ENCODE measurements at regions not wholly inside any gene's neighbourhood (a gene's known extent, or its start where the extent isn't known, plus 50 kb on each side); places are given as distances from the start of the nearest gene placed in this dataset.

DNA sequence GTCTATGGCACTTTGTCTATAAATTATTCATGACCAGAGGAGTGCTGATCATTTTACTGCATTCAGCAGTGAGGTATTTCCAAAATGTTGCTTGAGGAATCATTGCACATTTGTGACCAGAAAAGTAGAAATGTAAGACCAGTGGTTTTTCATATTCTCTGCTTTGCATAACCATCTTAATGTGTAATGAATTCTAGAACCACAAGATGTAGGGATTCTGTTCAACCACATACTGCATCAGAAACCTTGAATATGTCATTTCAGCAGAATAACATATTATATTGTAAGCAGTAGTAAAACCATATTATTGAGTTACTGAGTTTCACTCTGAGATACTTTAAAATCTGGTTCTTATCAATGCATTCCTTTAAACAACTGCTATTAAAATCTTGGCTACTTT, 1243.4 kb downstream of the MAT2B start:
- Mint-ChIP-seq H3K36me3 (no peaks in the 10 kb centered on the region), H3K27ac (no peak overlapping the region)

DNA sequence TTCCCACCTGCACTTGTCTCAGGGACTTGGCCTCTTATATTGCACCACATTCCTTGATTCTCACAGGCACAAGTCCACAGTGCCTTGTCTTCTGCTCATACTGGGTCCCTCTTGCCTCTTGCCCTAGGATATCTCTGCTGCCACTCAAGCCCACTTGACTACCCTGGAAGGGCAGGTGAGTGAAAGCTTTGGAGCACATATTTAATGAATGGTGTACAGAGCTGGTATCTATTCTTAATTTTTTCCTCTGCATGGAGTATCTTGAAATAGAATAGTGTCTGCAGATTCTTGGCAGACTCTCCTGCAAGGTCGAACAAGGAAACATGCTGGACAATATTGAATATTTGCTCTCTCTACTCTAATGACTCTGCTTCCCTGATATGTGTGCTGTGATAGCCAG, 1248.0 kb downstream of the MAT2B start:
- H3K27ac Mint-ChIP-seq, result no peak overlapping the region
- no peak for ATAC-seq

More for the DNA sequence above, 1243.4 kb downstream of the MAT2B start:
- no peak for DNase-seq
- no peaks in the 10 kb centered on the region for H3K4me1 Mint-ChIP-seq
- no peak overlapping the region for H3K4me3 Mint-ChIP-seq
- POLR2A ChIA-PET, result no interaction called here
- ATAC-seq, result no peak
- H3K27me3 Mint-ChIP-seq, result no peaks in the 10 kb centered on the region
- H3K9me3 Mint-ChIP-seq, result no peaks in the 10 kb centered on the region

DNA sequence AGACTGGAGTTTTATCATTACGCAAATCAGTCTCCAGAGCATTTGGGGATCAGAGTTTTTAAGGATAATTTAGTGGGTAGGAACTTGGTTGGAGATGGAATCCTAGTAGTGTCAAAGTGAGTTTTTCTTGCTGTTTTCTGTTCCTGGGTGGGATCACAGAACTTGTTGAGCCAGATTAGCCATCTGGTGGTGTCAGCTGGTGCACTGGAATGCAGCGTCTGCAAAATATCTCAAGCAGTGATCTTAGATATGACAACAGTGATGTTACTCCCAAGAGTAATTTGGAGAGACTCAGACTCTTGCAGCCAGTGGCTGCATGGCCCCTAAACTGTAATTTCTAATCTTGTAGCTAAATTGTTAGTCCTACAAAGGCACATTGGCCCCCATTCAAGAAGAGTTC, 1257.8 kb downstream of the MAT2B start:
- DNase-seq (no peak), ATAC-seq (no peak)
- no peak overlapping the region for H3K27ac Mint-ChIP-seq
- no peaks in the 10 kb centered on the region for H3K4me1 Mint-ChIP-seq
- peaks cover 0 to 4% (median 0%) of the 10 kb centered on the region in 3 donors for H3K36me3 Mint-ChIP-seq
- POLR2A ChIA-PET, result no interaction called here
- H3K4me3 Mint-ChIP-seq, result no peak overlapping the region
- H3K27me3 Mint-ChIP-seq, result no peaks in the 10 kb centered on the region
- H3K9me3 Mint-ChIP-seq, result peaks cover 0 to 13% (median 0%) of the 10 kb centered on the region in 9 donors

More for the DNA sequence above, 1248.0 kb downstream of the MAT2B start:
- POLR2A ChIA-PET, result no interaction called here
- Mint-ChIP-seq H3K27me3 (no peaks in the 10 kb centered on the region), H3K9me3 (peaks cover 0 to 2% (median 0%) of the 10 kb centered on the region in 9 donors), H3K36me3 (no peaks in the 10 kb centered on the region), H3K4me1 (no peaks in the 10 kb centered on the region), H3K4me3 (no peak overlapping the region)
- no peak for DNase-seq

DNA sequence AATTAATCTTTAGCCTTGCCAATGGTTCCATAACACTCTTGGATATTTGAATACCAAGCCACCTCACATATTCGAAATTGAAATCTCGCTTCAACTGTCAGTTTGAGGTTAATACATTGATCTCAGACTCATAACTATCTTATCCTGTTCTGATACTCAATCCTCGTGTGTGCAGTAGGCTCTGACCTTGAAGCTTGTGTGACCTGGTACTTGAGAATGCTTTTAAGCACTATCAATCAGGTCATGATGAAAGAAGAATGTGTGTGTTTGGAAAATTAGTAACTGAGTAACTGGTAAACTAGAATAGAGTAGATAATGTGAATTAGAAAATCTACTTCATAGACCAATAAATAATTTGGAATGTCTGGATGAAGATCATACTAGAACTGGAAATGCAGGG, 1266.7 kb downstream of the MAT2B start:
- Mint-ChIP-seq H3K36me3 (no peaks in the 10 kb centered on the region), H3K4me3 (no peak overlapping the region), H3K27me3 (no peaks in the 10 kb centered on the region), H3K9me3 (peaks cover 0 to 24% (median 3%) of the 10 kb centered on the region in 9 donors), H3K4me1 (no peaks in the 10 kb centered on the region), H3K27ac (no peak overlapping the region)
- no peak for ATAC-seq
- no peak for DNase-seq
- POLR2A ChIA-PET, result no interaction called here

DNA sequence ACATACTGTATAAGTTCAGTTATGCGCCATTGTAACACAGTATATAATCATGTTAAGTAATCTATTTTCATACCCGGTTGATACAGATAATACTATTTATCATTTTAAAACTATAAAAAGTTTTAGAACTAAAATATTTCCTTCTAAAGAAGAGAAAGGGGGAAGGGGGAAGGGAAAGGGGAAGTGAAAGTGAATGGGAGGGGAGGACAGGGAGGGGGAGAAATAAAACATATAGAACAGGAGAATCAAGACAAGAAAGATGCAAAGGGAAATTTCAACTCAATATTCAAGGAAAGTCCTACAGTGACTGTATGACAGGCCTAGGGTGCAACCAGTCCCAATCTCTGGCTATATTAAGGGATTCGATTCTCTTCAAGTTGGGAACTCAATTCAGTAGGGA, 1278.8 kb downstream of the MAT2B start:
- Mint-ChIP-seq H3K27me3 (no peaks in the 10 kb centered on the region), H3K27ac (no peak overlapping the region), H3K9me3 (peaks cover 0 to 5% (median 0%) of the 10 kb centered on the region in 9 donors), H3K36me3 (no peaks in the 10 kb centered on the region), H3K4me1 (no peaks in the 10 kb centered on the region), H3K4me3 (no peak overlapping the region)
- POLR2A ChIA-PET, result no interaction called here
- no peak for DNase-seq
- no peak for ATAC-seq

DNA sequence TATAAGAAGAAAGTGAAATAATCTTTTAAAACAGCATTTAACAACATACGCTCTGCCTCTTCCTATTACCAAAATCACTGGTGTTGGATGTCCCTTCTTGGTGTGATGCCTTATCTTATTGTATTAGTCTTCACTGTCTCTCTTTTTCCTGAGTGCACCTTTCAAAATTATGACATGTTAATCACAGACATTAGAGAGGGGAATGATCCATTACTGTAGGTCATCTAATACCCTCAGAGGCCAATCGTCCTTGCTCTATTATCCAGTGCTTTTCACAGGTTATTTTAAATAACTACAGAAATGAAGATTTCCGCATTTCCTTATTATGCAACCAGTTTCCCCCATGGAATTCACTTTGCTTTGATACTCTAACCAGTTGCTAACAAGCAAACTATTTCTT, 1292.7 kb downstream of the MAT2B start:
- Mint-ChIP-seq H3K4me3 (no peak overlapping the region), H3K36me3 (peaks cover 0 to 7% (median 0%) of the 10 kb centered on the region in 3 donors), H3K27ac (no peak overlapping the region), H3K4me1 (no peaks in the 10 kb centered on the region), H3K27me3 (no peaks in the 10 kb centered on the region), H3K9me3 (peaks cover 0 to 28% (median 15%) of the 10 kb centered on the region in 9 donors)
- POLR2A ChIA-PET, result no interaction called here
- ATAC-seq, result no peak
- no peak for DNase-seq

DNA sequence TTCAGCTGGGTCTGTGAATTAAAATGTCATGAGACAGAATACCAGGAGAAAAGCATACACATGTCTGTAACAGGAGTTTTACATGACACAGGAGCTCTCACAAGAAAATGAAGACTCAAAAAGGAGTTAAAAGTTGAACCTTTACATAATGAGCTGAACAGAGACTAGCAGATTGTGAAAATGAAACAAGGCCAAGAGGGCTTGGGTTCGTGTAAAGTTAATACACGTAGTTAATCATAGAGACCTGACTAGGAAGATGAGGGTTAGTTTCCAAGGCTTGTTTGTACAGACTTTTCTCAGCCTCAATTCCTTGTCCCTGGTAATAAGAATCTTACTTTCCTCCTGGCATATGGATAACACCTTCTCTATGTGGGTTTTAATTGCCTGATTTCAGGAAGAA, 1294.0 kb downstream of the MAT2B start:
- Mint-ChIP-seq H3K4me1 (no peaks in the 10 kb centered on the region), H3K36me3 (peaks cover 0 to 7% (median 0%) of the 10 kb centered on the region in 3 donors), H3K27me3 (no peaks in the 10 kb centered on the region), H3K9me3 (peaks cover 0 to 28% (median 15%) of the 10 kb centered on the region in 9 donors), H3K4me3 (no peak overlapping the region), H3K27ac (no peak overlapping the region)
- POLR2A ChIA-PET, result no interaction called here
- ATAC-seq (no peak), DNase-seq (no peak)

DNA sequence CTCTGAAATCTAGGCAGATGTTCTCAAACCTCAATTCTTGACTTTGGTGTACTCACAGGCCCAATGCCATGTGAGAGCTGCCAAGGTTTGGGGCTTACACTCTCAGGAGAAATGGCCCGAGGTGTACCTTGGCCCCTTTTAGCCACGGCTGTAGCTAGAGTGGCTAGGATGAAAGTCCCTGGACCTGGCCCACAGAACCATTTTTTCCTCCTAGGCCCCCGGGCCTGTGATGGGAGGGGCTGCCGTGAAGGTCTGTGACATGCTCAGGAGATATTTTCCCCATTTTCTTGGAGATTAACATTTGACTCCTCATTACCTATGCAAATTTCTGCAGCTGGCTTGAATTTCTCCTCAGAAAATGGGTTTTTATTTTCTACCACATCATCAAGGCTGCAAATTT, 1296.5 kb downstream of the MAT2B start:
- DNase-seq (no peak), ATAC-seq (no peak)
- Mint-ChIP-seq H3K9me3 (peaks cover 0 to 28% (median 17%) of the 10 kb centered on the region in 9 donors), H3K27me3 (no peaks in the 10 kb centered on the region), H3K27ac (no peak overlapping the region), H3K4me3 (no peak overlapping the region), H3K4me1 (no peaks in the 10 kb centered on the region), H3K36me3 (peaks cover 0 to 7% (median 0%) of the 10 kb centered on the region in 3 donors)
- POLR2A ChIA-PET, result no interaction called here

DNA sequence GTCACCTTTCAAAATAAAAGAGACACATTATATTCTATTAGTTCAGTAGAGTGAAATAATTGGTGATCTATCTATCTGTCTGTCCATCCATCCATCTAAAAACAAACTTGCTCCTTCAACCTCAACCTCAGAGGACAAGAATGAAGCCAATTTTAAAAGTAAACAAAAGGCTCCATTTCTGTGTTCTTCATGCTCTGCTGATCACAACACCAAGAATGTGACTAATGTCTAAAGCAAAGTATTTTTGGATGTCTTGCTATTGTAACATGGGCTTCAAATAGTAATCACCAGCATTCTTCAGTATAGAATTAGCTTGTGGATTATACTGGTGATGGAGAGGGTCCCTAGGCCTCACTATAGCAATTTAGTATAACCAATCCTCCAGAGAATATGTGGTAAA, 1304.4 kb downstream of the MAT2B start:
- no peak overlapping the region for H3K4me3 Mint-ChIP-seq
- no peak overlapping the region for H3K27ac Mint-ChIP-seq
- H3K27me3 Mint-ChIP-seq, result no peaks in the 10 kb centered on the region
- peaks cover 0 to 16% (median 0%) of the 10 kb centered on the region in 9 donors for H3K9me3 Mint-ChIP-seq
- ATAC-seq, result no peak
- no peak for DNase-seq
- H3K36me3 Mint-ChIP-seq, result no peaks in the 10 kb centered on the region
- H3K4me1 Mint-ChIP-seq, result no peaks in the 10 kb centered on the region
- POLR2A ChIA-PET, result no interaction called here

DNA sequence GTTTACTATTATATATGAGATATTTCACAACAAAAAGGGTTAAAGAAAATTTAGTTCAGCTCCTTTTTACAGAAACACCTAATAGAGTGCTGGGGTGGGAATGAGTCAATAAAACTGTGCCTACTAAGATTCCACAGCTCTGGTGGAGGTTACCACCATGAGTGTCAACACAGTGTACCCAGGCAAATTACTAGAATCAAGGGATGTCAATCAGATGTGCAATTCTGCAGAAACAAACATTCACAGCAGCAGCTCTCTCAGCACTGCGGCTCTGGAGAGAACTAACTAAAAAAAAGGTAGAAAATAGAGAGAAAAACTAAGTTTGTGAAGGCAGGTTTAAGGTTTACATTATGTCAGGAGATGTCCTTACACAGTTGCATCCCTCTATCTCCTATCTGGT, 1313.0 kb downstream of the MAT2B start:
- POLR2A ChIA-PET, result no interaction called here

DNA sequence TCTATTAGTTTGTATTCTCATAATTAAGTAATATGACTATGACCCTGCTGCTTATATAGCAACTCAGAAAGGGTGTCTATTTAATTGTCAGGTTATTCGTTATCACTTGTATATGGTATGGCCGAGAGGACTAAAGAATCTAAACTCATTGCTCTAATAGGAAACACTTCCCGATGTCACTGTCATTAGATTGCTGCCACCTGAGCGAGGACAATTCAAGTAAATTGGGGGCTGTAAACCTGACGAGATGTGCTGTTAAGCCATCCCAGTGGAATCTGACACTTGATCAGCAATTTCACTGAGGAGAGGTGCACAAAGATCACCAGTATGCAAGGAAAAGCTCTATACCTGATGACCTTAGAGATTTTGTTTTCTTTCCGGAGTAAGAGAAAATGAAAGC, 1319.3 kb downstream of the MAT2B start:
- no peak overlapping the region for H3K4me3 Mint-ChIP-seq
- POLR2A ChIA-PET, result no interaction called here
- H3K27me3 Mint-ChIP-seq, result no peaks in the 10 kb centered on the region
- no peaks in the 10 kb centered on the region for H3K36me3 Mint-ChIP-seq
- H3K4me1 Mint-ChIP-seq, result no peaks in the 10 kb centered on the region
- no peak overlapping the region for H3K27ac Mint-ChIP-seq
- peaks cover 0 to 15% (median 6%) of the 10 kb centered on the region in 9 donors for H3K9me3 Mint-ChIP-seq
- DNase-seq, result no peak
- no peak for ATAC-seq

More for the DNA sequence above, 1313.0 kb downstream of the MAT2B start:
- H3K27me3 Mint-ChIP-seq, result no peaks in the 10 kb centered on the region
- H3K4me1 Mint-ChIP-seq, result no peaks in the 10 kb centered on the region
- peaks cover 0 to 11% (median 0%) of the 10 kb centered on the region in 9 donors for H3K9me3 Mint-ChIP-seq
- no peak overlapping the region for H3K4me3 Mint-ChIP-seq
- DNase-seq (no peak), ATAC-seq (no peak)
- H3K36me3 Mint-ChIP-seq, result no peaks in the 10 kb centered on the region
- H3K27ac Mint-ChIP-seq, result peak overlapping the region in 1 of 10 donors; percentile 33

DNA sequence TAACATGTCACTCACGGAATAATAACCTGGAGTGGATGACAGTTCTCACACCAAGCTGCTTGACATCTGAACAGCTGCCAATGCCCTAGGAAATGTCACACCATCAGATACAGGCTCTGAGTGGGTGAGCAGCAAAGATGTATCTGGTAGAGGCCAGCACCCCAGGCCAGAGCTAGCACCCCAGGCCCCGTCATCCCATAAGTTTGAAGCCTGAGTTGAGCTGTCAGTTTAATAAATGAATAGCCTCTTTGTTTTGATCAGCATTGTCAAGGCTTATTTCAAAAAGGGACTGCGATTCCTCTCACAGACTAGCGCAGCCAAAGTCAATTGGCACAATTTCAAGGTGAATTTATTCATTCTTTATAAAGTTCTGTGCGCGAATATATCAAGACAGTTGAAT, 1327.1 kb downstream of the MAT2B start:
- Mint-ChIP-seq H3K27ac (no peak overlapping the region), H3K36me3 (no peaks in the 10 kb centered on the region), H3K9me3 (peaks cover 0 to 15% (median 2%) of the 10 kb centered on the region in 9 donors), H3K27me3 (no peaks in the 10 kb centered on the region), H3K4me3 (no peak overlapping the region), H3K4me1 (no peaks in the 10 kb centered on the region)
- POLR2A ChIA-PET, result no interaction called here
- ATAC-seq (no peak), DNase-seq (no peak)

DNA sequence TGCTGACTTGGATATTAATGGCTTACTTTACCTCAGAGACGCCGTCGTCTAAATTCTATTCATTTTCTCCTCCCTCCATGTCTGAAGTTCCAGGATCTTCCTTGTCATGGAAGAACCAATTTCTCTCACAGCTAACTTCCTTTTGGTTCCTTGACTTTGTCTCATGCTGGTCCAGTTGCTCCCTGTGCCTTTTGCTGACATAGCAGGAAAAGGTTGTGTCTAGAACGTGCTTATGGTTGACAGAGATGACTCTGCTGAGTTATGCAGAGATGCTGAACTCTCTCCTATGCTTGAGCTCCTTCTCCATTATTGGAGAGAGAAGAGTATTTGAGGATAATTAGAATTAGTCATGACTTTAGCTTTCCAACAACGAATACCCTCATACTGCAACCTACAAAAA, 1338.9 kb downstream of the MAT2B start:
- no peak overlapping the region for H3K4me3 Mint-ChIP-seq
- peaks cover 0 to 41% (median 11%) of the 10 kb centered on the region in 9 donors for H3K9me3 Mint-ChIP-seq
- ATAC-seq (no peak), DNase-seq (no peak)
- H3K36me3 Mint-ChIP-seq, result no peaks in the 10 kb centered on the region
- H3K27me3 Mint-ChIP-seq, result no peaks in the 10 kb centered on the region
- POLR2A ChIA-PET, result no interaction called here
- H3K27ac Mint-ChIP-seq, result no peak overlapping the region
- H3K4me1 Mint-ChIP-seq, result no peaks in the 10 kb centered on the region

DNA sequence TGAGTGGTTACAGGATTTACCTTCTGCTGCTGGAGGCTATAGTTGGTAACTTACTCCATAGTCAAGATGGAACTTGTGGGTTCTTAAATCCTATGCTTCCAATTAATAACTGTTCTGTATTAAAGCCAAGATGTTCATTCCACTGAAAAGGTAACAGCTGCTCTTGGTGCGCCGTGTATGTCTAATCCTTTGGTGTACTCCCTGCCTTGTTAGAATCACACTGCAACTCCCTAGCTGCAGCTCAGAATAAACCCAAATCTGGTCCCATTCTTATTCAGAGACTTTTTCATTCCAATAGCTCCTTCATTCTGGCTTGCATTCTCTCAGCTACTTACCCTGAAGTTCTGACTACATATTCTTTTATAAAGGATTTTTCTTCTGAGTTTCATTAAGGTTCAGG, 1355.5 kb downstream of the MAT2B start:
- Mint-ChIP-seq H3K4me3 (no peak overlapping the region), H3K27me3 (no peaks in the 10 kb centered on the region), H3K9me3 (peaks cover 0 to 21% (median 6%) of the 10 kb centered on the region in 9 donors), H3K36me3 (peaks cover 0 to 5% (median 0%) of the 10 kb centered on the region in 3 donors), H3K27ac (no peak overlapping the region), H3K4me1 (no peaks in the 10 kb centered on the region)
- ATAC-seq, result no peak
- POLR2A ChIA-PET, result no interaction called here
- no peak for DNase-seq
